Lower lobe of right lung (tissue), 2 donors: ENCODE measurements at regions not wholly inside any gene's neighbourhood (a gene's known extent, or its start where the extent isn't known, plus 50 kb on each side); places are given as distances from the start of the nearest gene placed in this dataset.
"Not testable (repeated sequence)": the region's sequence is repeated elsewhere in the genome, so short reads cannot be mapped to it uniquely, and the experiment has no call there.

Source experiments
- ATAC-seq, 2 donors: fragments of 200-7000 bp; cut with Tn5 transposase; one replicate each; pipeline ENCODE4 v1.9.1; 2020 to 2022; ENCODE audit warnings: mild to moderate bottlenecking in 2 of 2, moderate library complexity in 2 of 2
- DNase-seq: peaks from one replicate; pipeline ENCODE4 v3.0.0-alpha.2; 2020
- H3K27ac ChIP-seq: fragments of 200-600 bp; one replicate; pipeline ENCODE4 v1.8.0; 2022
- H3K27me3 ChIP-seq: fragments of 200-600 bp; one replicate; pipeline ENCODE4 v1.8.0; 2022; ENCODE audit warnings: low read depth
- H3K36me3 ChIP-seq: fragments of 200-600 bp; one replicate; pipeline ENCODE4 v1.8.0; 2022; ENCODE audit warnings: mild to moderate bottlenecking
- H3K4me1 ChIP-seq: fragments of 200-600 bp; one replicate; pipeline ENCODE4 v1.8.0; 2022
- H3K4me3 ChIP-seq: fragments of 200-600 bp; one replicate; pipeline ENCODE4 v1.8.0; 2022; ENCODE audit warnings: mild to moderate bottlenecking
- H3K9me3 ChIP-seq: fragments of 200-600 bp; one replicate; pipeline ENCODE4 v1.8.0; 2022
- intact Hi-C: fragments of 100-400 bp; cut with DNase I; formaldehyde crosslinking; loops from one replicate; pipeline ENCODE4 v1.11.0; 2022
- TF ChIP-seq, protein P1 (sequence below): fragments of 200-600 bp; IDR thresholded peaks from one replicate; pipeline ENCODE4 v1.8.0; 2022; ENCODE audit warnings: antibody characterized with exemption, mild to moderate bottlenecking
- donor health status: DM: no; HTN: yes; CAD: no; lungs with severe emphysema.

DNA sequence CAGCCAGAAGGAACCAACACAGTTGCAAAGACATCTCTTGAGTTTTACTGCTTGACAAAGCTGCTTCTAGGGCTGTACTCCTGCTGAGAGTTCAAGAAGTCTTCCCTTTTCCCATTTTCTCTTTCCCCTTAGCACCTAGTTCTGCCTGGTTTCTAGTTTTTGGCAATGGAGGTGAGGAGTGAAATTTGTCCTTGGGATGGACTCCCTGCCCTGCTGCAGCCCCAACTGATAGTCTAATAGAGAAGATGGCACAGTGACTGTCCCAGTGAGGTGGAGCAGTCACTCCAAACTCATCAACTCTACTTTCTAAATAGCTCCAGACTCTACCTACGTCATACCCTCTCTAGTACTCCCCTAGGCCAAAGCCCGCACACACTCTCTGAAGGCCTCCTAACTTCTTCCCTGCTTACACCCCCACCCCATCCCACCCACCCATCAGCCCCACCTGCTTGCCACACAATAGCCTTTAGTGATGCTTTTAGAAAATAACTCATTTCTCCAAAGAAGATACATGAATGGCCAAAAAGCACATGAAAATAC lies 164.4 kb downstream of the DDX1 start:
- H3K9me3 ChIP-seq, result no peaks in the 10 kb centered on the region
- TF ChIP-seq, protein P1, sequence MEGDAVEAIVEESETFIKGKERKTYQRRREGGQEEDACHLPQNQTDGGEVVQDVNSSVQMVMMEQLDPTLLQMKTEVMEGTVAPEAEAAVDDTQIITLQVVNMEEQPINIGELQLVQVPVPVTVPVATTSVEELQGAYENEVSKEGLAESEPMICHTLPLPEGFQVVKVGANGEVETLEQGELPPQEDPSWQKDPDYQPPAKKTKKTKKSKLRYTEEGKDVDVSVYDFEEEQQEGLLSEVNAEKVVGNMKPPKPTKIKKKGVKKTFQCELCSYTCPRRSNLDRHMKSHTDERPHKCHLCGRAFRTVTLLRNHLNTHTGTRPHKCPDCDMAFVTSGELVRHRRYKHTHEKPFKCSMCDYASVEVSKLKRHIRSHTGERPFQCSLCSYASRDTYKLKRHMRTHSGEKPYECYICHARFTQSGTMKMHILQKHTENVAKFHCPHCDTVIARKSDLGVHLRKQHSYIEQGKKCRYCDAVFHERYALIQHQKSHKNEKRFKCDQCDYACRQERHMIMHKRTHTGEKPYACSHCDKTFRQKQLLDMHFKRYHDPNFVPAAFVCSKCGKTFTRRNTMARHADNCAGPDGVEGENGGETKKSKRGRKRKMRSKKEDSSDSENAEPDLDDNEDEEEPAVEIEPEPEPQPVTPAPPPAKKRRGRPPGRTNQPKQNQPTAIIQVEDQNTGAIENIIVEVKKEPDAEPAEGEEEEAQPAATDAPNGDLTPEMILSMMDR, result no peak
- no peak for ATAC-seq

DNA sequence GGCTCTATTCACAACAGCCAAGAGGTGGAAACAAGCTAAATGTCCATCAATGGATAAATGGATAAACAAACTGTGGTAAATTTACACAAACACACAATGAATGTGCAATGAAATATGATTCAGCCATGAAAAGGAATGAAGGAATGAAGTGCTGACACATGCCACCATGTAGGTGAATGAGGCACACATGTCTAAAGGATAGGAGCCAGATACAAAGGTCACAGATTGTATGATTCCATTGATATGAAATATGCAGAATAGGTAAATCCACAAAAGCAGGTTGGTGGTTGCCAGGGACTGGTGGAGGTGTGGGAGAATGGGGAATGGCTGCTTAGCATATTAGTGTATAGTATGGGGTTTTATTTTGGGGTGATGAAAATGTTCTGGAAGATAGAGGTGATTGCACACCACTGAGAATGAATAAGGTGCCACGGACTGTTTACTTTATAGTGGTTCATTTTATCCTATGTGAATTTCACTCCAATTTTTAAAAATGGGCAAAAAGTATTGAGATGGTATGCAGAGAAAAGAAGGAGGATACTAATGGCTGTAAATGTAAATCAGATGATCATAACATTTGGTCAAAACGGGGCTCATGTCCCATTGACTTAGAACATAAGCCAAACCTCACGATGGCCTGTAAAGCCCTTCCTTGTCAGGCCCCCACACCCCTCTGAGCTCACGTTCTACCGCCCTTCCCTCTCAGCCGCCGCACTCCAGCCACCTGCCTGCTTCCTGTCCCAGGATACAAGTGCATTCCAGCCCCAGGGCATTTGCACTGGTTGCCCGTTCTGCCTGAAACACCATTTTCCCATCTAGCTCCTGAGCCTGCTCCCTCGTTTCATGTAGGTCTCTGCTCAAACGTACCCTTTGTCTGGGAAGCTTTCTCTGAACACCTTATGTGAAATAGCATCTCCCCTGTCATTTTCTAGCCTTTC lies 165.5 kb downstream of the DDX1 start:
- intact Hi-C loops, result no loop called here
- no peaks in the 10 kb centered on the region for H3K36me3 ChIP-seq
- no peak overlapping the region for H3K4me3 ChIP-seq
- H3K27ac ChIP-seq, result no peak overlapping the region
- no peak for ATAC-seq
- no peak for DNase-seq
- no peaks in the 10 kb centered on the region for H3K4me1 ChIP-seq
- TF ChIP-seq, protein P1, result no peak
- no peaks in the 10 kb centered on the region for H3K27me3 ChIP-seq
- H3K9me3 ChIP-seq, result no peaks in the 10 kb centered on the region

More for the DNA sequence above, 164.4 kb downstream of the DDX1 start:
- H3K4me1 ChIP-seq, result no peaks in the 10 kb centered on the region
- intact Hi-C loops, result no loop called here
- no peak for DNase-seq
- H3K27me3 ChIP-seq, result no peaks in the 10 kb centered on the region
- no peaks in the 10 kb centered on the region for H3K36me3 ChIP-seq
- H3K4me3 ChIP-seq, result no peak overlapping the region
- no peak overlapping the region for H3K27ac ChIP-seq

GRCh38 chr2:15757820-15758586 lies 166.3 kb downstream of the DDX1 start:
- Histone ChIP-seq H3K9me3 (no peaks in the 10 kb centered on the region), H3K36me3 (no peaks in the 10 kb centered on the region), H3K27me3 (no peaks in the 10 kb centered on the region), H3K4me1 (no peaks in the 10 kb centered on the region), H3K27ac (no peak overlapping the region), H3K4me3 (no peak overlapping the region)
- TF ChIP-seq, protein P1, result no peak
- ATAC-seq, result no peak
- DNase-seq, result no peak
- intact Hi-C loops, result no loop called here

- no peak overlapping the region for H3K4me3 ChIP-seq
- no peaks in the 10 kb centered on the region for H3K9me3 ChIP-seq
- no peak for DNase-seq
- no peaks in the 10 kb centered on the region for H3K36me3 ChIP-seq
- no peak for ATAC-seq
- intact Hi-C loops, result no loop called here
- TF ChIP-seq, protein P1, result no peak
- H3K27ac ChIP-seq, result no peak overlapping the region
- no peaks in the 10 kb centered on the region for H3K4me1 ChIP-seq
- H3K27me3 ChIP-seq, result no peaks in the 10 kb centered on the region
Measured at GRCh38 chr2:15758848-15759247, 167.2 kb downstream of the DDX1 start.

GRCh38 chr2:15759385-15759784 lies 167.7 kb downstream of the DDX1 start:
- Histone ChIP-seq H3K36me3 (no peaks in the 10 kb centered on the region), H3K9me3 (no peaks in the 10 kb centered on the region), H3K27me3 (no peaks in the 10 kb centered on the region), H3K4me3 (no peak overlapping the region), H3K4me1 (no peaks in the 10 kb centered on the region), H3K27ac (no peak overlapping the region)
- TF ChIP-seq, protein P1, result no peak
- DNase-seq (no peak), ATAC-seq (no peak)
- intact Hi-C loops, result no loop called here

DNA sequence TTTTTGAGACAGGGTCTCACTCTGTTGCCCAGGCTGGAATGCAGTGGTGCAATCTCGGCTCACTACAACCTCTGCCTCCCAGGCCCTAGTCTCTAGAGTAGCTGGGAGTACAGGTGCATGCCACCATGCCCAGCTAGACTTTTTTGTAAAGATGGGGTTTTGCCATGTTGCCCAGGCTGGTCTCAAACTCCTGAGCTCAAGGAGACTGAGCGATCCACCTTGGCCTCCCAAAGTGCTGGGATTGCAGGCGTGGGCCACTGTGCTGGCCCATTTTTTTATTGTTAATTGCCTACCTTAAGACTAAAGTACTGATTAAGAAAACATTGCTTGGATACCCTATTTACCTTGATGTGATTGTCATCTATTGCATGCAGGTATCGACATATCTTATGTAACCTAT lies 168.1 kb downstream of the DDX1 start:
- ATAC-seq, DNase-seq, H3K27me3 ChIP-seq, H3K4me3 ChIP-seq, H3K27ac ChIP-seq, H3K36me3 ChIP-seq, H3K4me1 ChIP-seq, H3K9me3 ChIP-seq, intact Hi-C loops: not testable (repeated sequence)
